Stimulated activated memory B cell treated with anti-CD40 and anti-IgM and Interleukin-4, amounts not matched to agents 10 μg/mL and 1 μg/mL and 100 μg/mL, for 72 hours (primary cell): ENCODE measurements at regions not wholly inside any gene's neighbourhood (a gene's known extent, or its start where the extent isn't known, plus 50 kb on each side); places are given as distances from the start of the nearest gene placed in this dataset.

Experiments
- ATAC-seq: fragments of 150-1000 bp; cut with Tn5 transposase; 2 replicates; pipeline ENCODE4 v1.10.0; 2021
- H3K27ac Mint-ChIP-seq: one replicate; pipeline ENCODE4 v1.8.0; 2022; ENCODE audit warnings: mild to moderate bottlenecking, mixed read lengths
- H3K27me3 Mint-ChIP-seq: one replicate; pipeline ENCODE4 v1.8.0; 2022; ENCODE audit warnings: mixed read lengths
- H3K36me3 Mint-ChIP-seq: one replicate; pipeline ENCODE4 v1.8.0; 2022; ENCODE audit warnings: mixed read lengths
- H3K4me1 Mint-ChIP-seq: one replicate; pipeline ENCODE4 v1.8.0; 2022; ENCODE audit warnings: mixed read lengths
- H3K4me3 Mint-ChIP-seq: one replicate; pipeline ENCODE4 v1.8.0; 2022; ENCODE audit warnings: mild to moderate bottlenecking, moderate library complexity, mixed read lengths
- H3K9me3 Mint-ChIP-seq: one replicate; pipeline ENCODE4 v1.8.0; 2022; ENCODE audit warnings: mixed read lengths

DNA sequence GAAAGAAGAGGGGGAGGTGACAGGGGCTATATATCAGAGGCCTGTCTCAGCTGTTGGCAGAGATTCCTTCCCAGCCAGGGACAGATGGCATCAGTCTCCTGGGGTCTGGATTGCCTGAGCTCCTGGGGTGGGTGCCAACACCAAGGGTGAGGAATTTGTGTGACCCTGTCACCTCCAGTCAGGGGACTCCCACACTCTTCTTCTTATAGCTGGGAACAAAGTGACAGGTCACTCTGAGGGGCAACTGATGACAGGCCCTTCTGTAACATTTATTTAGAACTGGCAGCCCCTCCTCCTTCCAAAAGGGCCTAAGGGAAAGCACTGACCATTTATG lies 53.7 kb upstream of the DUSP5 start:
- ATAC-seq: no peak
- H3K27ac Mint-ChIP-seq: no peak overlapping the region
- H3K27me3 Mint-ChIP-seq: peaks cover 23% of the 10 kb centered on the region
- H3K4me1 Mint-ChIP-seq: peaks cover 11% of the 10 kb centered on the region
- H3K36me3 Mint-ChIP-seq: no peaks in the 10 kb centered on the region
- no peak overlapping the region for H3K4me3 Mint-ChIP-seq
- H3K9me3 Mint-ChIP-seq: peaks cover 3% of the 10 kb centered on the region

DNA sequence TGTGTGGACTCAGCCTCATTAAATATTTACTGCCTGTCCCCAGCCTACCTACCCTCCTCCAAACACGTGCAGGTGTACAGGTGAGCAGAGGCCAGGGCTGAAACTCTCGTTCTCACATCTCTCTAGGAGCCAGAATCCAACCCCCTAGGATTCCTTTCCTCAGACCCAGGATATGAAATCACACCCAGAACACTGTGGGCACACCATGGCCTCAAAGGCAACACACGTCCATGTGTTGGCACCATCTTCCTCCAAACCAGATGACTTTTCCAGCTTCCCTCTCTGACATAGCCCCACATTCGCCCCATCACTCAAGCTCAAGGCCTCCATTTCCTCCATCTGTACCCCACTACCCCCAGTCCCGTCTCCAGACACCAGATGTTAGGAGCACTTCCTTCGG lies 51.8 kb upstream of the DUSP5 start:
- H3K36me3 Mint-ChIP-seq: no peaks in the 10 kb centered on the region
- no peak for ATAC-seq
- H3K4me3 Mint-ChIP-seq: no peak overlapping the region
- H3K4me1 Mint-ChIP-seq: peaks cover 11% of the 10 kb centered on the region
- H3K27me3 Mint-ChIP-seq: peaks cover 28% of the 10 kb centered on the region
- H3K27ac Mint-ChIP-seq: no peak overlapping the region
- peaks cover 5% of the 10 kb centered on the region for H3K9me3 Mint-ChIP-seq

DNA sequence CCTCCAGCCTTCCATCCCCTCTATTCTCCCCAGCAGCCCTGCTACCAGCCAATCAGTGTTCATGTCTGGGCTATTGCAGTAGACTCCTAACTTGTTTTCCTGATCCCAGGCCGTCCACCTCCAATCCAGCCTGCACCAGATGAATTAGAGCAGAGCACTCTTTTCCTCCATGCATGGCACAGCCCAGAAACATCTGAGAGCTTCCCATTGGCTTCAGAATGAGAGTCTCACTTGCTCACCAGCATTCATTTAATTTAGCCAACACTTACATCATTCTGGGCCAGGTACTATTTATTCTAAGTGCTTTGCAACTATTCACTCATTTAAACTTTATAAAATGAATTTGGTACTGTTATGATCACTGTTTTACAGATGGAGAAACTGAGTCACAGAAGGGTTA lies 51.4 kb upstream of the DUSP5 start:
- Mint-ChIP-seq H3K27ac (no peak overlapping the region), H3K4me3 (no peak overlapping the region), H3K36me3 (no peaks in the 10 kb centered on the region), H3K9me3 (peaks cover 5% of the 10 kb centered on the region), H3K4me1 (peaks cover 11% of the 10 kb centered on the region), H3K27me3 (peaks cover 28% of the 10 kb centered on the region)
- ATAC-seq: no peak

DNA sequence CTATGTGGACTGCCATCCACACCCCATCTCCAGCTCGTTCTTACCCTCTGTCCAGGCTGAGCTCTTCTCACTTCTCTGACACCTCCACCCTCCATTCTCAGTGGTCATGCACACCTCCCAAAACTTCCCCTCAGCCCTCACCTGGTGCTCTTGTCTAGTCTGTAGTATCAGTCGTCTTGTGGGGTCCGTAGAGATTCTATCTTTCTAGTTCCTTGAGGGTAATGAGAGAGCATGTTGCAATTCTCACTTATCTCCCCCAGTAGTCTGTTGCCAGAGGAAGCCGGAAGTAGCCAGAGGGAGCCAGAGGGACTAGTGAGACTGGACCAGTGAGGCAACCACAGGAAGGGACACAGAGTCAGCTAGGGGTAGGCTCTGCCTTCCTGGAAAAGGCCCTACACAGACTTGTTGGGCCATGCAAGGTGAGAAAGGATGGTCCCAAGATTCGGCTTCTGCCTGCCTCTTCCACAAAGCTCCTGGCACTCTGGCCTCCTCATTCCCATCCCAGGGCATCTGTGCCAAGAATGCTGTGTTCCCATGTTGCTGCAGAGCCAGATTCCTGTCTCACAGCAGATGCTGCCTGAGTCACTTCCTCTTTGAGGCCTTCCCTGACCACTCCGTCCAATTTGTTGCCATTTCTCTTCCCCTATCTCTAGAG lies 50.6 kb upstream of the DUSP5 start:
- H3K36me3 Mint-ChIP-seq: no peaks in the 10 kb centered on the region
- peaks cover 28% of the 10 kb centered on the region for H3K27me3 Mint-ChIP-seq
- H3K4me1 Mint-ChIP-seq: peaks cover 2% of the 10 kb centered on the region
- no peak for ATAC-seq
- H3K4me3 Mint-ChIP-seq: no peak overlapping the region
- H3K27ac Mint-ChIP-seq: no peak overlapping the region
- peaks cover 5% of the 10 kb centered on the region for H3K9me3 Mint-ChIP-seq

DNA sequence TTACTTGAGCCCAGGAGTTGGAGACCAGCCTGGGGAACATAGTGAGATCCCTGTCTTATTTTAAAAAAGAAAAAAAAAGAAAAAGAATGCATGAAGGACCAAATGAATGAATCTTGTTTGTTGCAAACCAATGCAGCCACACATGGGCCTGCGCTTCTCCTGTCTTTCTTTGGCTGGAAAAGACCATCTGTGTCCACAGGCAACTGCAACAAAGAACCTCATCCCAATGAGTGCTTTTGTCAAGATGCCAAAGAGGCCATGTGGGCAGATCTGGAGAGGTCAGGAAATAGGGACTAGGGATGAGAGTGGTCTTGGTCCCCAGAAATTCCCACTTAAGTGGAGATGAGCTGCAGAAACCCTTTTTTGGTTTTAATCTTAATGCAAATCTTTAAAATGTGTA lies 49.8 kb upstream of the DUSP5 start:
- Mint-ChIP-seq H3K4me3 (no peak overlapping the region), H3K36me3 (no peaks in the 10 kb centered on the region), H3K4me1 (no peaks in the 10 kb centered on the region)

More for the DNA sequence above, 49.8 kb upstream of the DUSP5 start:
- Mint-ChIP-seq H3K9me3 (peaks cover 5% of the 10 kb centered on the region), H3K27me3 (peaks cover 28% of the 10 kb centered on the region), H3K27ac (no peak overlapping the region)
- no peak for ATAC-seq
